Fibroblast of lung (primary cell): ENCODE measurements at regions not wholly inside any gene's neighbourhood (a gene's known extent, or its start where the extent isn't known, plus 50 kb on each side); places are given as distances from the start of the nearest gene placed in this dataset.

ENCODE experiments used
- DNase-seq, 2 donors: peaks; one replicate each; pipeline versions ENCODE4 v3.0.0 to v3.0.0-alpha.2; 2010; ENCODE audit warnings: low read depth in 2 of 2
- H2AFZ ChIP-seq: 2 replicates; pipeline ENCODE4 v1.5.1; 2012; ENCODE audit warnings: low read length, control low read depth, inconsistent platforms
- H3K27ac ChIP-seq: 2 replicates; pipeline ENCODE4 v1.5.1; 2011; ENCODE audit warnings: low read length, control low read depth; ENCODE audit not compliant: insufficient read depth
- H3K27me3 ChIP-seq: 2 replicates; pipeline ENCODE4 v1.5.1; 2011; ENCODE audit warnings: mild to moderate bottlenecking, low read length; ENCODE audit not compliant: control insufficient read depth, insufficient read depth
- H3K36me3 ChIP-seq: 2 replicates; pipeline ENCODE4 v1.5.1; 2011; ENCODE audit warnings: low read length; ENCODE audit not compliant: control insufficient read depth, insufficient read depth
- H3K4me1 ChIP-seq: 2 replicates; pipeline ENCODE4 v1.5.1; 2011; ENCODE audit warnings: low read length; ENCODE audit not compliant: control insufficient read depth, insufficient read depth; ENCODE audit errors: extremely low read depth
- H3K4me2 ChIP-seq: 2 replicates; pipeline ENCODE4 v1.5.1; 2011; ENCODE audit warnings: low read length, control low read depth; ENCODE audit not compliant: insufficient read depth; ENCODE audit errors: extremely low read depth
- H3K4me3 ChIP-seq, 4 experiments: fragments of 200-600 bp in 1 of 4; sonication (generic) in 1 of 4; replicated peaks in 1 of 4; 2 replicates each; pipeline ENCODE4 v1.5.1; 2011 to 2016; ENCODE audit warnings: low read length in 4 of 4, low read depth in 3 of 4, mild to moderate bottlenecking in 3 of 4, control low read depth in 2 of 4, inconsistent platforms in 1 of 4, mixed read lengths in 1 of 4; ENCODE audit not compliant: insufficient read depth in 1 of 4; ENCODE audit errors: control extremely low read depth in 1 of 4
- H3K79me2 ChIP-seq: 2 replicates; pipeline ENCODE4 v1.5.1; 2012; ENCODE audit warnings: mild to moderate bottlenecking, low read length, inconsistent platforms; ENCODE audit not compliant: control insufficient read depth, insufficient read depth
- H3K9ac ChIP-seq: 2 replicates; pipeline ENCODE4 v1.5.1; 2011; ENCODE audit warnings: mild to moderate bottlenecking, low read length, control low read depth; ENCODE audit not compliant: insufficient read depth
- H3K9me3 ChIP-seq: 2 replicates; pipeline ENCODE4 v1.5.1; 2012; ENCODE audit warnings: low read depth, low read length; ENCODE audit not compliant: control insufficient read depth, insufficient read depth
- H4K20me1 ChIP-seq: 2 replicates; pipeline ENCODE4 v1.5.1; 2011; ENCODE audit warnings: low read length; ENCODE audit not compliant: control insufficient read depth, insufficient read depth; ENCODE audit errors: extremely low read depth
- CTCF ChIP-seq, 2 donors: IDR thresholded peaks in 1 of 2; conservative IDR thresholded peaks in 1 of 2; 1 replicate in 1 of 2; 2 replicates in 1 of 2; pipeline ENCODE4 v1.5.1; 2011 to 2012; ENCODE audit warnings: low read length in 2 of 2, control low read depth in 1 of 2, inconsistent platforms in 1 of 2, low read depth in 1 of 2, mild to moderate bottlenecking in 1 of 2
- EZH2 ChIP-seq: IDR thresholded peaks from 2 replicates; pipeline ENCODE4 v1.5.1; 2012; ENCODE audit warnings: low read length, control low read depth, mild to moderate bottlenecking; ENCODE audit errors: missing control alignments

- Histone ChIP-seq H2AFZ (no peak overlapping the region), H3K9me3 (no peaks in the 10 kb centered on the region), H3K4me2 (no peak overlapping the region), H3K4me3 (no peak overlapping the region), H3K9ac (no peak overlapping the region), H3K27me3 (no peaks in the 10 kb centered on the region), H3K36me3 (no peaks in the 10 kb centered on the region), H4K20me1 (no peaks in the 10 kb centered on the region), H3K27ac (no peak overlapping the region), H3K79me2 (no peaks in the 10 kb centered on the region), H3K4me1 (no peaks in the 10 kb centered on the region)
- TF ChIP-seq CTCF (conservative IDR thresholded peaks at IDR 0.05 in 1 of 2, IDR thresholded peaks at IDR 0.05 in 1 of 2; ENCODE audit: low read depth in 1 of 2, low read length in 2 of 2) (no peak), EZH2 (no peak)
- peak in 1 of 2 donors; percentile 21 for DNase-seq
Observed at GRCh38 chr9:106072421-106072820, 378.1 kb downstream of the TMEM38B start.

GRCh38 chr9:106074006-106074405 is 379.7 kb downstream of the TMEM38B start:
- DNase-seq = no peak
- Histone ChIP-seq H3K79me2 (no peaks in the 10 kb centered on the region), H3K4me1 (no peaks in the 10 kb centered on the region), H3K27me3 (no peaks in the 10 kb centered on the region), H3K36me3 (no peaks in the 10 kb centered on the region), H4K20me1 (no peaks in the 10 kb centered on the region), H3K9ac (no peak overlapping the region), H3K4me3 (no peak overlapping the region), H3K27ac (no peak overlapping the region), H3K4me2 (no peak overlapping the region), H3K9me3 (no peaks in the 10 kb centered on the region), H2AFZ (no peak overlapping the region)
- TF ChIP-seq EZH2 = no peak
- no peak for TF ChIP-seq CTCF (conservative IDR thresholded peaks at IDR 0.05 in 1 of 2, IDR thresholded peaks at IDR 0.05 in 1 of 2; ENCODE audit: low read depth in 1 of 2, low read length in 2 of 2)

- DNase-seq = peak in 1 of 2 donors; percentile 25
- no peaks in the 10 kb centered on the region for H3K27me3 ChIP-seq
- no peaks in the 10 kb centered on the region for H3K4me1 ChIP-seq
- no peak overlapping the region for H2AFZ ChIP-seq
- no peak for TF ChIP-seq CTCF (conservative IDR thresholded peaks at IDR 0.05 in 1 of 2, IDR thresholded peaks at IDR 0.05 in 1 of 2; ENCODE audit: low read depth in 1 of 2, low read length in 2 of 2)
- no peak for TF ChIP-seq EZH2
- no peaks in the 10 kb centered on the region for H4K20me1 ChIP-seq
- no peak overlapping the region for H3K4me2 ChIP-seq
- H3K36me3 ChIP-seq = no peaks in the 10 kb centered on the region
- no peak overlapping the region for H3K27ac ChIP-seq
- no peaks in the 10 kb centered on the region for H3K9me3 ChIP-seq
- H3K79me2 ChIP-seq = no peaks in the 10 kb centered on the region
- no peak overlapping the region for H3K9ac ChIP-seq
- no peak overlapping the region for H3K4me3 ChIP-seq
Observed at GRCh38 chr9:106075236-106075959, 381.1 kb downstream of the TMEM38B start.
